ENCODE measurements at regions not wholly inside any gene's neighbourhood (a gene's known extent, or its start where the extent isn't known, plus 50 kb on each side); places are given as distances from the start of the nearest gene placed in this dataset.
A peak's percentile ranks its signal among the peaks of the same experiment; 100 is the strongest.

DNA sequence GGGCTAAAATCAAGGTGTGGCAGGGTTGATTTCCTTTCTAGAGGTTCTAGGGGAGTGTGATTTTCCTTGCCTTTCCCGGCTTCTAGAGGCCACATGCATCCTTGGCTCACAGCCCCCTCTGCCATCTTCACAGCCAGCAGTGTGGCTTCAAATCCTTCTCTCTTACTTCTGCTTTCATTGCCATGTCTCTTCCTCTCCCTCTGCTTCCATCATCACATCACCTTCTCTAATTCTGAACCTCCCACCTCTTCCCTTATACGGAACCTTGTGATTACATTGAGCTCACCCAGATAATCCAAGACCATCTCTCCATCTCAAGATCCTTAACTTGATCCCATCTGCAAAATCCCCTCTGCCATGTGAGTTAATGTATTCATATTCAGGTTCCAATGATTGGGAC lies 56.2 kb upstream of the RMDN2 start:
- DNase-seq = no peak
- peaks cover 24% of the 10 kb centered on the region for H3K4me1 ChIP-seq
- no peak overlapping the region for H3K4me3 ChIP-seq (ENCODE audit: low read depth, low read length)
- TF ChIP-seq, protein P1, sequence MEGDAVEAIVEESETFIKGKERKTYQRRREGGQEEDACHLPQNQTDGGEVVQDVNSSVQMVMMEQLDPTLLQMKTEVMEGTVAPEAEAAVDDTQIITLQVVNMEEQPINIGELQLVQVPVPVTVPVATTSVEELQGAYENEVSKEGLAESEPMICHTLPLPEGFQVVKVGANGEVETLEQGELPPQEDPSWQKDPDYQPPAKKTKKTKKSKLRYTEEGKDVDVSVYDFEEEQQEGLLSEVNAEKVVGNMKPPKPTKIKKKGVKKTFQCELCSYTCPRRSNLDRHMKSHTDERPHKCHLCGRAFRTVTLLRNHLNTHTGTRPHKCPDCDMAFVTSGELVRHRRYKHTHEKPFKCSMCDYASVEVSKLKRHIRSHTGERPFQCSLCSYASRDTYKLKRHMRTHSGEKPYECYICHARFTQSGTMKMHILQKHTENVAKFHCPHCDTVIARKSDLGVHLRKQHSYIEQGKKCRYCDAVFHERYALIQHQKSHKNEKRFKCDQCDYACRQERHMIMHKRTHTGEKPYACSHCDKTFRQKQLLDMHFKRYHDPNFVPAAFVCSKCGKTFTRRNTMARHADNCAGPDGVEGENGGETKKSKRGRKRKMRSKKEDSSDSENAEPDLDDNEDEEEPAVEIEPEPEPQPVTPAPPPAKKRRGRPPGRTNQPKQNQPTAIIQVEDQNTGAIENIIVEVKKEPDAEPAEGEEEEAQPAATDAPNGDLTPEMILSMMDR (IDR thresholded peaks at IDR 0.05; ENCODE audit: low read depth, low read length) = no peak
- no peaks in the 10 kb centered on the region for H3K9me3 ChIP-seq
- no peaks in the 10 kb centered on the region for H3K27me3 ChIP-seq
- H3K36me3 ChIP-seq = no peaks in the 10 kb centered on the region

DNA sequence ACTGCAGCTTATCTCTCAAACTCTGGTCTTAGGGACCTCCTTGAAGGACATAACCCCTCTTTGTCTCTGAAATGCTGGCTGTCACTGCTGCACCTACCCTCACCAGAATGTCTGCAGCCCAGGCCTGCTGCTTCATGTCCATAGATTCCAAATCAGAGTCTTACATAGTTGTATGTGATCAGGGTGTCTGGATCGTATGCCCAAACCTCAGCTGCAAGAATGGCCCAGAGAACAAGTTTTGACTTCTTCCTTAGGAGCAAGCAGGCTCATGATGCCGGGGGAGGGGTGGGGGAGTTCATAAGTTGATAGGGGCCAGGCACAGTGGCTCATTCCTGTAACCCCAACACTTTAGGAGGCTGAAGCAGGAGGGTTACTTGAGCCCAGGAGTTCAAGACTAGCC lies 55.8 kb upstream of the RMDN2 start:
- H3K4me3 ChIP-seq (ENCODE audit: low read depth, low read length) = no peak overlapping the region
- H3K9me3 ChIP-seq = no peaks in the 10 kb centered on the region
- H3K4me1 ChIP-seq = peaks cover 24% of the 10 kb centered on the region
- H3K27me3 ChIP-seq = no peaks in the 10 kb centered on the region
- TF ChIP-seq, protein P1 (IDR thresholded peaks at IDR 0.05; ENCODE audit: low read depth, low read length) = no peak
- H3K36me3 ChIP-seq = no peaks in the 10 kb centered on the region
- DNase-seq = no peak

DNA sequence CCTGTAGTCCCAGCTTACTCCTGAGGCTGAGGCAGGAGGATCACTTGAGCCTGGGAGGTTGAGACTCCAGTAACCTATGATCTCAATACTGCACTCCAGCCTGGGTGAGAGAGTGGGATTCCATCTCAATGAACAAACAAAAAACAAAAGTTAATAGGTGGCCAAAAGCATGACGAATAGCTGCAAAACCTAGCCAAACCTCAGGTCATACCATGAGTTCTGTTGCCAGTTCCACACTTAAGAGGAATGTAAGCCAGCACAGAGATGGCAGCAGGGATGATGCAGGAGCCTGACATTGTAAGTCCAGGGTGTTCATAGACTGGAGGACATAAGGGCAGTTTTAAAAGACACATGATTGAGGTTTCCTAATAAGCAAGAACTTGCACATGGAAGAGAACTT lies 55.3 kb upstream of the RMDN2 start:
- DNase-seq = no peak
- Histone ChIP-seq H3K27me3 (no peaks in the 10 kb centered on the region), H3K36me3 (no peaks in the 10 kb centered on the region), H3K9me3 (no peaks in the 10 kb centered on the region), H3K4me3 (ENCODE audit: low read depth, low read length) (no peak overlapping the region), H3K4me1 (peaks cover 24% of the 10 kb centered on the region)
- TF ChIP-seq, protein P1 (IDR thresholded peaks at IDR 0.05; ENCODE audit: low read depth, low read length) = no peak

DNA sequence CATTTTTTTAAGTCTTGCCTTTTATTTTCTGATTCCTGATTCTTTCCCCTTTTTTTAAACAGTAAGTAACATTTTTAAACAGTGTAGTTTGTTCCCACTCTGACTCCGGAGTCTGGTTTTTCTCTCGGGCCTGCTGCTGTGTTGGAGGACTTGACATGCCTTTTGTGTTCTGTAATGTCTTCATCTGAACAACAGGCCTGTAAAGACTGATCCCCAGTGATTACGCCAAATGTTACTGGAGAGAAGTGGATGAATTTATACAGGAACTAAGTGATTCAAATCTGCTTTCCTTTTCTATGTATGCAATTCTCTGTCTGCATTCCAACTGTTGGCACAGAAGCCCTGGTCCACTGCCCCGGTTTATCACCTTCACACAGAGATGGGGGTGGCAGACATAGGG lies 54.3 kb upstream of the RMDN2 start:
- no peaks in the 10 kb centered on the region for H3K9me3 ChIP-seq
- DNase-seq = peak; percentile 45
- H3K27me3 ChIP-seq = no peaks in the 10 kb centered on the region
- H3K4me3 ChIP-seq (ENCODE audit: low read depth, low read length) = no peak overlapping the region
- H3K4me1 ChIP-seq = peaks cover 24% of the 10 kb centered on the region
- TF ChIP-seq, protein P1 (IDR thresholded peaks at IDR 0.05; ENCODE audit: low read depth, low read length) = no peak
- no peaks in the 10 kb centered on the region for H3K36me3 ChIP-seq

DNA sequence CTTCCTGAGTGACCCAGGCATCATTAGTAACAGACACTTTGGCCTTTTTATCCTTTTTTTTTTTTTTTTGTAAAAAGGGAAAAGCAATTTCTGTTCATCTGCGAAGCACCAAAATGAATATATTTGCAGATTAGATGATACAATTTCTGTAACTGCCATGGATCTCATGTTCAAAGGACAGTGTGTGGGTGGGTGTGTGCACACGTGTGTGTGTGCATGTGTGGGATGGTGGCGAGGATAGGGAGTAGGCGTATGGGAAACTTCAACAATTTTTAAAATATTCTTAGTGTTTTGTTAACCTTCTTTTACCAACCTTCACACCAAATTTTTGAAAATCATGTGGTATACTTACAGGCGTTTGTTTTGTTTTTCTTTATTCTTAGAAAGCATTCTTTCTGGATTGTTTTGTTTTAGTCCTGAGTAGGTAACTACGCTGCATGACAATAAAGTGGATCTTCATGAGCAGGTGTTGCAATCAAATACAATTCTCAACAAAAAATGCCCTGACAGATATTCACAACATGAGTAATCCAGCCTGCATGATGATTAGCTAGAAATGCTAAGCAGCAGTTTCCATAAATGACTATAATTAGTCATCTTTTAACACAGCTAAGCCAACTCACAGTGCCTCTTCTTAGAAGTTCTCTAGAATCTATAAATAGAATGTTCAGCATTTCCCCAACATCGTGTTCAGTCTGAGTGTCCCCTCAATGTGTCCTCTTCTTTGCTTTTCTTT lies 53.5 kb upstream of the RMDN2 start:
- Histone ChIP-seq H3K4me3 (ENCODE audit: low read depth, low read length) (no peak overlapping the region), H3K36me3 (no peaks in the 10 kb centered on the region), H3K27me3 (no peaks in the 10 kb centered on the region), H3K4me1 (peaks cover 25% of the 10 kb centered on the region), H3K9me3 (no peaks in the 10 kb centered on the region)
- TF ChIP-seq, protein P1 (IDR thresholded peaks at IDR 0.05; ENCODE audit: low read depth, low read length) = no peak
- no peak for DNase-seq

DNA sequence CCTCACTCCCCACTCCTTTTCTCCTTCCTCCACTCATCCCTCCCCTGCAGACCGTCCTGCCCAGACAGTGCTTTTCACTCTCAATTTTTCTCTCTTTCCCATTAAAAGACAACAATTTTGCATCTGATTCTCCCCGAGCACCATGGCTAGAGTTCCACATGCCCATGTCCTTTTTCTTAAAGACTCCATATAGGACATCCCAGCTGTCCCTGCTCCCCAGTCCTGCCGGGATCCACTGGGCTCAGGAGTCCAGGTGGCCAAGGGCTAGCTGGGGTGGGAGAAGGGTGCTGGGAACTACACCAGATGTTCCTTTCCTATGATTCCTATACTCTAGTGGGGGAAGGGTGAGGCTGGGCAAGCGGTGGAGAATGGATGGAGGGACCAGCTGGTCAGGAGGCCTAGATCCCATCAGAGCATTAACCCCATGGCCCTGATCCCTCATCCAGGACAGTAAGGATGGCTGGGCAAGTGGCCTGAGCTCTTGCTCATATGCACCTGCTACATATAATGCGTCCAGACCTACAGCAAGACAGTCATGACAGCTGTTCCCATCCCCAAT lies 52.8 kb upstream of the RMDN2 start:
- Histone ChIP-seq H3K4me1 (peaks cover 32% of the 10 kb centered on the region), H3K9me3 (no peaks in the 10 kb centered on the region), H3K4me3 (ENCODE audit: low read depth, low read length) (no peak overlapping the region), H3K36me3 (no peaks in the 10 kb centered on the region), H3K27me3 (no peaks in the 10 kb centered on the region)
- TF ChIP-seq, protein P1 (IDR thresholded peaks at IDR 0.05; ENCODE audit: low read depth, low read length) = no peak
- no peak for DNase-seq

All from BE2C (cell line).